Ascending aorta (tissue), 2 donors: ENCODE measurements at regions not wholly inside any gene's neighbourhood (a gene's known extent, or its start where the extent isn't known, plus 50 kb on each side); places are given as distances from the start of the nearest gene placed in this dataset.
"Not testable (repeated sequence)": the region's sequence is repeated elsewhere in the genome, so short reads cannot be mapped to it uniquely, and the experiment has no call there.

Experiments used
- DNase-seq, 2 donors: peaks; one replicate each; pipeline ENCODE4 v3.0.0-alpha.2; 2019; ENCODE audit warnings: low spot score in 2 of 2
- H3K27ac ChIP-seq, 2 donors: fragments of 200-600 bp; sonication (generic); one replicate each; pipeline ENCODE4 v1.5.1; 2016 to 2017; ENCODE audit warnings: mild to moderate bottlenecking in 1 of 2
- H3K27me3 ChIP-seq: fragments of 200-600 bp; sonication (generic); one replicate; pipeline ENCODE4 v1.5.1; 2017
- H3K36me3 ChIP-seq, 2 donors: fragments of 200-600 bp; sonication (generic); one replicate each; pipeline ENCODE4 v1.5.1; 2016
- H3K4me1 ChIP-seq, 2 donors: fragments of 200-600 bp; sonication (generic); one replicate each; pipeline ENCODE4 v1.5.1; 2016 to 2017; ENCODE audit warnings: mild to moderate bottlenecking in 1 of 2
- H3K4me3 ChIP-seq, 2 donors: fragments of 200-600 bp; sonication (generic); one replicate each; pipeline ENCODE4 v1.5.1; 2016 to 2017; ENCODE audit warnings: mild to moderate bottlenecking in 1 of 2
- H3K9me3 ChIP-seq, 2 donors: fragments of 200-600 bp; sonication (generic); one replicate each; pipeline ENCODE4 v1.5.1; 2016
- CTCF ChIP-seq, 3 experiments: fragments of 200-600 bp in 2 of 3; fragments of 450-650 bp in 1 of 3; sonication (generic) in 2 of 3; IDR thresholded peaks; one replicate each; pipeline ENCODE4 v1.5.1; 2016 to 2019; ENCODE audit warnings: antibody characterized with exemption in 3 of 3, mild to moderate bottlenecking in 1 of 3, moderate library complexity in 1 of 3
- intact Hi-C: fragments of 100-400 bp; cut with DNase I; formaldehyde crosslinking; loops from one replicate; pipeline ENCODE4 v1.15.1; 2023

GRCh38 chr3:5580826-5581225 is 393.3 kb downstream of the EDEM1 start:
- Histone ChIP-seq H3K4me3 (no peak overlapping the region), H3K4me1 (no peaks in the 10 kb centered on the region), H3K27ac (no peak overlapping the region), H3K9me3 (no peaks in the 10 kb centered on the region), H3K36me3 (no peaks in the 10 kb centered on the region), H3K27me3 (no peaks in the 10 kb centered on the region)
- no peak for TF ChIP-seq CTCF (IDR thresholded peaks at IDR 0.05)
- intact Hi-C loops, result no loop called here
- no peak for DNase-seq

- Histone ChIP-seq H3K9me3 (no peaks in the 10 kb centered on the region), H3K36me3 (no peaks in the 10 kb centered on the region), H3K27ac (no peak overlapping the region), H3K4me1 (no peaks in the 10 kb centered on the region), H3K4me3 (no peak overlapping the region), H3K27me3 (no peaks in the 10 kb centered on the region)
- no peak for DNase-seq
- no peak for TF ChIP-seq CTCF (IDR thresholded peaks at IDR 0.05)
- intact Hi-C loops, result no loop called here
Measured at GRCh38 chr3:5581743-5582142, 394.2 kb downstream of the EDEM1 start.

- Histone ChIP-seq H3K9me3 (no peaks in the 10 kb centered on the region), H3K4me3 (no peak overlapping the region), H3K27ac (no peak overlapping the region), H3K36me3 (no peaks in the 10 kb centered on the region), H3K4me1 (no peaks in the 10 kb centered on the region), H3K27me3 (no peaks in the 10 kb centered on the region)
- DNase-seq, result no peak
- intact Hi-C loops, result no loop called here
- no peak for TF ChIP-seq CTCF (IDR thresholded peaks at IDR 0.05)
Measured at GRCh38 chr3:5583920-5584319, 396.4 kb downstream of the EDEM1 start.

GRCh38 chr3:5585085-5585484 is 397.6 kb downstream of the EDEM1 start:
- DNase-seq, result no peak
- Histone ChIP-seq H3K4me3 (no peak overlapping the region), H3K27me3 (no peaks in the 10 kb centered on the region), H3K36me3 (no peaks in the 10 kb centered on the region), H3K27ac (no peak overlapping the region), H3K4me1 (no peaks in the 10 kb centered on the region), H3K9me3 (no peaks in the 10 kb centered on the region)
- intact Hi-C loops, result no loop called here
- no peak for TF ChIP-seq CTCF (IDR thresholded peaks at IDR 0.05)

- no peaks in the 10 kb centered on the region for H3K36me3 ChIP-seq
- no peaks in the 10 kb centered on the region for H3K4me1 ChIP-seq
- H3K9me3 ChIP-seq, result no peaks in the 10 kb centered on the region
- no peak for DNase-seq
- intact Hi-C loops, result no loop called here
- H3K4me3 ChIP-seq, result no peak overlapping the region
- no peaks in the 10 kb centered on the region for H3K27me3 ChIP-seq
- no peak for TF ChIP-seq CTCF (IDR thresholded peaks at IDR 0.05)
- no peak overlapping the region for H3K27ac ChIP-seq
Measured at GRCh38 chr3:5606884-5607472, 419.5 kb downstream of the EDEM1 start.

GRCh38 chr3:5607581-5607980 is 420.1 kb downstream of the EDEM1 start:
- DNase-seq, result no peak
- intact Hi-C loops, result no loop called here
- TF ChIP-seq CTCF (IDR thresholded peaks at IDR 0.05), result no peak
- Histone ChIP-seq H3K27me3 (no peaks in the 10 kb centered on the region), H3K9me3 (no peaks in the 10 kb centered on the region), H3K36me3 (no peaks in the 10 kb centered on the region), H3K4me1 (no peaks in the 10 kb centered on the region), H3K4me3 (no peak overlapping the region), H3K27ac (no peak overlapping the region)

- H3K4me3 ChIP-seq, intact Hi-C loops, H3K36me3 ChIP-seq, H3K27ac ChIP-seq, H3K4me1 ChIP-seq, DNase-seq, H3K27me3 ChIP-seq, H3K9me3 ChIP-seq: not testable (repeated sequence)
Measured at GRCh38 chr3:5608971-5609370, 421.5 kb downstream of the EDEM1 start.
